ENCODE measurements at regions not wholly inside any gene's neighbourhood (a gene's known extent, or its start where the extent isn't known, plus 50 kb on each side); places are given as distances from the start of the nearest gene placed in this dataset.

GRCh38 chr6:33854572-33855030, 50.8 kb upstream of the MLN start:
- ChIA-PET CTCF (interaction anchor here (0.7 to 2.2 kb wide), 6 partner anchors 72 to 301 kb away, joined by 3 to 6 read pairs (median 3); partner anchors contain the start of gene UQCC2), POLR2A (interaction anchor here (1.1 kb wide), 1 partner anchor 11 kb away, joined by 3 read pairs; no protein-coding TSS in a partner anchor)
- no peak overlapping the region for H3K4me3 Mint-ChIP-seq
- H3K4me1 Mint-ChIP-seq, result peaks cover 24% of the 10 kb centered on the region
- DNase-seq (ENCODE audit: low spot score), result no peak
- peaks cover 3% of the 10 kb centered on the region; the same call in 1 of the 2 replicates for H3K27me3 Mint-ChIP-seq (ENCODE audit: low read depth)
- TF ChIP-seq ZNF138 (CRISPR knock-in tag; conservative IDR thresholded peaks at IDR 0.05) (no peak), ZNF219 (CRISPR knock-in tag; IDR thresholded peaks at IDR 0.05; ENCODE audit: borderline replicate concordance) (no peak), PREB (CRISPR knock-in tag; IDR thresholded peaks at IDR 0.05; ENCODE audit: borderline replicate concordance) (no peak), ZMAT4 (CRISPR knock-in tag; IDR thresholded peaks at IDR 0.05) (no peak), RELA (CRISPR knock-in tag; IDR thresholded peaks at IDR 0.05; ENCODE audit: borderline replicate concordance) (no peak), E2F5 (CRISPR knock-in tag; IDR thresholded peaks at IDR 0.05) (no peak), ZNF396 (CRISPR knock-in tag; IDR thresholded peaks at IDR 0.05; ENCODE audit: borderline replicate concordance) (no peak), NR1H2 (CRISPR knock-in tag; IDR thresholded peaks at IDR 0.05) (no peak), ETV6 (CRISPR knock-in tag; IDR thresholded peaks at IDR 0.05) (no peak), OVOL2 (CRISPR knock-in tag; IDR thresholded peaks at IDR 0.05; ENCODE audit: borderline replicate concordance) (no peak), CTCF (IDR thresholded peaks at IDR 0.05) (no peak), AFF4 (CRISPR knock-in tag; IDR thresholded peaks at IDR 0.05; ENCODE audit: borderline replicate concordance) (no peak), RORB (CRISPR knock-in tag; IDR thresholded peaks at IDR 0.05) (no peak), ZNF425 (CRISPR knock-in tag; conservative IDR thresholded peaks at IDR 0.05) (no peak)
- H3K36me3 Mint-ChIP-seq, result no peaks in the 10 kb centered on the region
- no peak overlapping the region for H3K27ac Mint-ChIP-seq
- ATAC-seq, result no peak; the same call in 1 of the 2 replicates
- no peaks in the 10 kb centered on the region for H3K9me3 Mint-ChIP-seq

- peaks cover 3% of the 10 kb centered on the region; the same call in 1 of the 2 replicates for H3K27me3 Mint-ChIP-seq (ENCODE audit: low read depth)
- DNase-seq (ENCODE audit: low spot score) (no peak), ATAC-seq (no peak)
- POLR2A ChIA-PET, result interaction anchor here (1.1 kb wide), 1 partner anchor 10 kb away, joined by 3 read pairs; no protein-coding TSS in a partner anchor
- CTCF ChIA-PET, result interaction anchor here (0.7 to 2.2 kb wide), 6 partner anchors 73 to 301 kb away, joined by 3 to 6 read pairs (median 3); no protein-coding TSS in a partner anchor
- H3K9me3 Mint-ChIP-seq, result no peaks in the 10 kb centered on the region
- no peak for TF ChIP-seq CREB1 (CRISPR knock-in tag; IDR thresholded peaks at IDR 0.05)
- no peak for TF ChIP-seq ZSCAN18 (CRISPR knock-in tag; IDR thresholded peaks at IDR 0.05)
- peak; percentile 38; the same call in 1 of the 2 replicates for TF ChIP-seq ESRRA (CRISPR knock-in tag; IDR thresholded peaks at IDR 0.05; ENCODE audit: borderline replicate concordance)
- no peak for TF ChIP-seq ATF6 (CRISPR knock-in tag; IDR thresholded peaks at IDR 0.05)
- peaks cover 24% of the 10 kb centered on the region for H3K4me1 Mint-ChIP-seq
- H3K27ac Mint-ChIP-seq, result no peak overlapping the region
- no peak overlapping the region for H3K4me3 Mint-ChIP-seq
- no peaks in the 10 kb centered on the region for H3K36me3 Mint-ChIP-seq
These were observed 49.9 kb upstream of the MLN start for GRCh38 chr6:33853736-33854135.
